K562 (cell line): ENCODE measurements at regions not wholly inside any gene's neighbourhood (a gene's known extent, or its start where the extent isn't known, plus 50 kb on each side); places are given as distances from the start of the nearest gene placed in this dataset.
A peak's percentile ranks its signal among the peaks of the same experiment; 100 is the strongest.

ENCODE experiments used
- ARID3A ChIP-seq: IDR thresholded peaks from 2 replicates; pipeline ENCODE4 v1.6.1; 2012; ENCODE audit warnings: low read depth, low read length, improper control_type of control experiment, borderline replicate concordance
- CCAR2 ChIP-seq: fragments of 200-400 bp; formaldehyde crosslinking; IDR thresholded peaks from 2 replicates; pipeline ENCODE4 v1.6.1; 2017; ENCODE audit warnings: mild to moderate bottlenecking, low read depth, low read length
- CEBPG ChIP-seq, 3 experiments: fragments of 200-800 bp in 1 of 3; sonication (Bioruptor generic) in 1 of 3; sonication (generic) in 1 of 3; formaldehyde crosslinking in 1 of 3; IDR thresholded peaks in 2 of 3; conservative IDR thresholded peaks in 1 of 3; 2 replicates each; pipeline versions ENCODE4 v1.6.1 to v1.8.0; 2016 to 2022; ENCODE audit warnings: missing compliant biosample characterization in 2 of 3, missing genetic modification characterization in 2 of 3, mild to moderate bottlenecking in 1 of 3, missing genetic modification reagents in 1 of 3
- EP300 ChIP-seq: IDR thresholded peaks from 2 replicates; pipeline ENCODE4 v1.6.1; 2012; ENCODE audit warnings: low read length, improper control_type of control experiment
- ETV1 ChIP-seq: fragments of 450-650 bp; conservative IDR thresholded peaks from 2 replicates; pipeline ENCODE4 v1.6.1; 2016; ENCODE audit warnings: missing genetic modification characterization, control low read depth, low read depth, missing compliant biosample characterization
- ILK ChIP-seq: fragments of 450-650 bp; IDR thresholded peaks from 2 replicates; pipeline ENCODE4 v1.6.1; 2016; ENCODE audit warnings: missing genetic modification characterization, low read depth, mild to moderate bottlenecking, missing compliant biosample characterization, moderate library complexity, borderline replicate concordance
- KLF13 ChIP-seq: fragments of 450-650 bp; IDR thresholded peaks from 2 replicates; pipeline ENCODE4 v1.6.1; 2016; ENCODE audit warnings: missing genetic modification characterization, low read depth, mild to moderate bottlenecking, missing compliant biosample characterization, moderate library complexity, borderline replicate concordance
- MECOM ChIP-seq: fragments of 250-450 bp; sonication (Bioruptor Pico); IDR thresholded peaks from 2 replicates; pipeline ENCODE4 v1.8.0; 2022; ENCODE audit warnings: inconsistent platforms
- PBX2 ChIP-seq, 2 experiments: IDR thresholded peaks in 1 of 2; conservative IDR thresholded peaks in 1 of 2; 2 replicates each; pipeline ENCODE4 v1.6.1; 2016; ENCODE audit warnings: low read depth in 2 of 2, mild to moderate bottlenecking in 1 of 2, missing compliant biosample characterization in 1 of 2, missing genetic modification characterization in 1 of 2, moderate library complexity in 1 of 2
- PHB2 ChIP-seq: fragments of 450-650 bp; IDR thresholded peaks from 2 replicates; pipeline ENCODE4 v1.6.1; 2017; ENCODE audit warnings: low read depth
- PHTF2 ChIP-seq: fragments of 250-450 bp; sonication (Bioruptor Pico); IDR thresholded peaks from 2 replicates; pipeline ENCODE4 v1.5.0; 2021; ENCODE audit warnings: mild to moderate bottlenecking
- PYGO2 ChIP-seq: fragments of 450-650 bp; IDR thresholded peaks from 2 replicates; pipeline ENCODE4 v1.6.1; 2016; ENCODE audit warnings: mild to moderate bottlenecking, missing genetic modification characterization, moderate library complexity, missing compliant biosample characterization
- SMARCA4 ChIP-seq: fragments of 450-650 bp; IDR thresholded peaks from 2 replicates; pipeline ENCODE4 v1.6.1; 2016
- TAL1 ChIP-seq: fragments of 450-650 bp; IDR thresholded peaks from 2 replicates; pipeline ENCODE4 v1.6.1; 2016; ENCODE audit warnings: mild to moderate bottlenecking
- UBTF ChIP-seq, 2 experiments: IDR thresholded peaks; 2 replicates each; pipeline ENCODE4 v1.6.1; 2012; ENCODE audit warnings: improper control_type of control experiment in 2 of 2, low read depth in 2 of 2, low read length in 2 of 2, borderline replicate concordance in 1 of 2
- ZNF121 ChIP-seq: sonication (generic); formaldehyde crosslinking; conservative IDR thresholded peaks from 2 replicates; pipeline ENCODE4 v1.8.0; 2022; ENCODE audit warnings: missing genetic modification reagents
- ZNF445 ChIP-seq: fragments of 250-450 bp; sonication (Bioruptor Pico); IDR thresholded peaks from 2 replicates; pipeline ENCODE4 v1.4.0; 2020; ENCODE audit warnings: low read depth, mild to moderate bottlenecking, moderate library complexity
- ZNF449 ChIP-seq: fragments of 250-450 bp; sonication (Bioruptor Pico); IDR thresholded peaks from 2 replicates; pipeline ENCODE4 v1.8.0; 2022; ENCODE audit warnings: moderate library complexity, mild to moderate bottlenecking, inconsistent platforms

GRCh38 chr4:186900232-186900900, 176.7 kb upstream of the FAT1 start (continued):
- TF ChIP-seq ARID3A (0 out of 2 replicates have a peak, but pooled peaks have one; percentile 51), CCAR2 (no peak), EP300 (peak; percentile 33; the same call in 1 of the 2 replicates), ILK (tag) (no peak), MECOM (no peak), PHB2 (no peak), UBTF (IDR thresholded peaks at IDR 0.05; ENCODE audit: borderline replicate concordance in 1 of 2, low read depth in 2 of 2, low read length in 2 of 2) (no peak), PHTF2 (CRISPR knock-in tag) (no peak), CEBPG (CRISPR knock-in tag; IDR thresholded peaks at IDR 0.05) (no peak), CEBPG (tag; conservative IDR thresholded peaks at IDR 0.05 in 1 of 2, IDR thresholded peaks at IDR 0.05 in 1 of 2) (0 out of 4 replicates have a peak, but pooled peaks of 1 of the 2 experiments have one; percentile 21), KLF13 (no peak), ZNF449 (CRISPR knock-in tag) (no peak), PYGO2 (no peak), TAL1 (0 out of 2 replicates have a peak, but pooled peaks have one; percentile 23), PBX2 (CRISPR knock-in tag; IDR thresholded peaks at IDR 0.05; ENCODE audit: low read depth) (no peak), PBX2 (tag; conservative IDR thresholded peaks at IDR 0.05; ENCODE audit: low read depth) (no peak), ZNF121 (CRISPR knock-in tag) (peak; percentile 60; the same call in 1 of the 2 replicates), ETV1 (tag) (no peak), ZNF445 (CRISPR knock-in tag) (0 out of 2 replicates have a peak, but pooled peaks have one; percentile 42), SMARCA4 (peak; percentile 77; the same call in 1 of the 2 replicates)
